Right hindlimb (tissue), 1 donor: ENCODE measurements at regions not wholly inside any gene's neighbourhood (a gene's known extent, or its start where the extent isn't known, plus 50 kb on each side); places are given as distances from the start of the nearest gene placed in this dataset.
A peak's percentile ranks its signal among the peaks of the same experiment; 100 is the strongest.
"Not testable (repeated sequence)": the region's sequence is repeated elsewhere in the genome, so short reads cannot be mapped to it uniquely, and the experiment has no call there.

ENCODE experiments used
- DNase-seq: peaks from one replicate; pipeline ENCODE4 v3.0.0-alpha.2; 2018

GRCh38 chrY:5877617-5878016 is 368.4 kb upstream of the TSPY2 start:
- DNase-seq: not testable (repeated sequence)

GRCh38 chrY:5890655-5891054 is 355.4 kb upstream of the TSPY2 start:
- DNase-seq: not testable (repeated sequence)

GRCh38 chrY:5896688-5897087 is 349.3 kb upstream of the TSPY2 start:
- DNase-seq: not testable (repeated sequence)

GRCh38 chrY:5908696-5909494 is 337.1 kb upstream of the TSPY2 start:
- DNase-seq: not testable (repeated sequence)

- not testable (repeated sequence) for DNase-seq
Observed at GRCh38 chrY:5938442-5938841, 307.6 kb upstream of the TSPY2 start.

- peak; percentile 12 for DNase-seq
Observed at GRCh38 chrY:5946380-5947119, 299.5 kb upstream of the TSPY2 start.

- not testable (repeated sequence) for DNase-seq
Observed at GRCh38 chrY:5967019-5967418, 279.0 kb upstream of the TSPY2 start.

- not testable (repeated sequence) for DNase-seq
Observed at GRCh38 chrY:5990665-5991064, 255.4 kb upstream of the TSPY2 start.
